HuH-7 (cell line): ENCODE measurements at regions not wholly inside any gene's neighbourhood (a gene's known extent, or its start where the extent isn't known, plus 50 kb on each side); places are given as distances from the start of the nearest gene placed in this dataset.

Source experiments
- DNase-seq: peaks from one replicate; pipeline ENCODE4 v3.0.0; 2011; ENCODE audit warnings: low spot score

DNA sequence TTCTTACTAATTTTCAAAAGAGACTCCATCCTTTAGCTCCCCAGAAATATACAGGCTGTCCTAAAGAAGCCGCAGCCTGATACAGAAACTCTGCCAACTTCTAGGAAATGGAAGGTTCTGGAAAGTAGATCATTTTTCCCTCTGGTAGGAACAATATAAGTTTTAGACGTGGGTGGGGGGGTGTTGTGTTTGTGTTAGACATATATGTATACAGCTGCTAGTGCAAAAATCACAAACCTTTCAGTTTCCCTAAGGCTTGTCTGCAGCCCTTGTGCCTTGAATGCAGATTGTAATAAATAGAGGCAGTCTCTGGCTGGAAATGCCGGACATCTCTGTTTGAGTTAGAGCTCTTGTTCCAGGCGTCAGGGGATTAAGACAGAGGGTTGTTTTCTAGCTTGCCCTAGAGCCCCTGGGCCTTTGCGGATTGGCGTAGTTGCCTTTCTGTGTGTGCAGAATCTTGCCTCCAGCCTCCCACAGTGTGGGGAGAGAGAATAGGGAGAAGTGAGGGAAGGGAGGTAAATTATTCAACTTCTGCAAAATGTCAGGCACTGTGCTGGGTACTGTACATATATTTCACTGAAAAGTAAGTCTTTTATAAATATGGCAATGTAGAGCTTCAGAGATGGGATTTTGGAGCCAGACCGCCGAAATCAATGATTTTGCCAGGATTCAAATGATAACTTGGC is 269.7 kb downstream of the PRL start:
- no peak for DNase-seq

DNA sequence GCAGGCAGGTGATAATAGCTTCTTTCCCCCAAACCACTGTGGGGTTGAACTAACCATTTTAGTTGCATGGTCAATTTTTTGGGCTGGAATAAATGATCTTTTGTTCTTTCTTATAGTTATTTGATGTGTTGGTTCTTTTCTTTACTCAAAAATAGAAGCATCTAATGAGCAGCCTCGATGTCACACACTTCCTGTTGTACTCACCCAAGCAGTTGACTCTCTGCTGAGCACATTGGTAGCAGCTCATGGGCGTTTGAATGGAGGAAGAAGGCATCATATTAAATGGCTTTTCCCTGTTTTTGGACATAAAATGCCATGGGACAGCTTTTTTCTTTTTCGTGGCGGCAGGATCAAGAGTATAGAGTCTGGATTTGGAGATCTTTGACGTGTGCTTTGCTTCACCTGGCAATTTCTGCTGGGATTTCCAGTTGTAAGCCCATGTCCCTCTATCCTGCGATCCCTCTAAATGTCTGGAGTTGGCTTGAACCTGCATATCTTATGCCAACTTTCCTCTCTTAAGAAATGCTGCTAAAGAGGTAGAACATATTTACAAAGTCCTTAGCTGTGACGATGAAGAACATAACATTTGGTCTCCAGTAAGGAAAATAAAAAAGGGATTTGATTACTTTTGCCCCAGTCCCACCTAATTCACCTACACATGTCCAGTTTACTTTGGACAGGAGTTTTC is 268.3 kb downstream of the PRL start:
- no peak for DNase-seq

GRCh38 chr6:22029171-22029570 is 267.7 kb downstream of the PRL start:
- no peak for DNase-seq

GRCh38 chr6:22030730-22031619 is 265.9 kb downstream of the PRL start:
- no peak for DNase-seq

GRCh38 chr6:22035690-22036089 is 261.1 kb downstream of the PRL start:
- DNase-seq = no peak

DNA sequence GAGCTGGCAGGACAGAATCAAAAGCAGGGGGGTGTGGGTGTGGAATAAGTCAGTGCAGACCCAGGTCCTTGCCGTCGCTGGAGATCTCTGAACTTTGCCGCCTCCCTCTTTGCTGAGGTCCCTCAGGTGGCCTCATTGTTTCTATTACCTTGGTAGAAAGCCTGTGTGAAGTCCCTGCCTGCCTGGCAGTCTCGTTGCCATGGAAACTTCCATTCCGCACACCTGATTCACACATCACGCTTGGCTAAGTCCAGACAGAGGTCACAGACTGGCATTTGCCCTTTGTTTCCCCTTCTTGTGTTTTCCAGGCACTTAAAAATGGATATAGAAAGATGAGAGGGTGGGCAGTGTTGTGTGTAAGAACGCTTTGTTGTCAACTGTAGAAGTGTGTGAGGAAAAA is 260.6 kb downstream of the PRL start:
- no peak for DNase-seq

GRCh38 chr6:22036699-22037098 is 260.1 kb downstream of the PRL start:
- DNase-seq = no peak

GRCh38 chr6:22041797-22042480 is 254.9 kb downstream of the PRL start:
- no peak for DNase-seq

- no peak for DNase-seq
Measured at GRCh38 chr6:22042706-22043105, 254.1 kb downstream of the PRL start.

GRCh38 chr6:22043284-22043962 is 253.4 kb downstream of the PRL start:
- no peak for DNase-seq

GRCh38 chr6:22045261-22045912 is 251.4 kb downstream of the PRL start:
- DNase-seq = no peak

GRCh38 chr6:22049002-22049401 is 247.8 kb downstream of the PRL start:
- no peak for DNase-seq

GRCh38 chr6:22053391-22053997 is 243.3 kb downstream of the PRL start:
- no peak for DNase-seq

GRCh38 chr6:22056398-22056797 is 240.4 kb downstream of the PRL start:
- DNase-seq = no peak

DNA sequence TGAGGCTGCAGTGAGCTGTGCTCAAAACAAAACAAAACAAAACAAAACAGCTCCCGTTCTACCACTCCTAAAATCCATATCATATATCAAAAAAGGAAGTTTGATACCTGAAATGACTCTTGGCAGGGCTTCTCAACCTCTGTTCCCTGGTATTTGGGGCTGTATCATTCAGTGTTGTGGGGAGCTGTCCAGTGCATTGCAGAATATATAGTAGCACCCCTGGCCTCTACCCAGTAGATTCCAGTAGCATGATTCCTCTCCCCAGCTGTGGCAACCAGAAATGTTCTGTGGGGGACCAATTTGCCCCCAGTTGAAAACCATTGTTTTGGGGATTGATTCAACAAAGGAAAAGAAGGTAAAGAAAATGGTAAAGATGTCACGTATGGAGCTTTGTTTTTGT is 238.9 kb downstream of the PRL start:
- no peak for DNase-seq

- no peak for DNase-seq
Measured at GRCh38 chr6:22059126-22059525, 237.7 kb downstream of the PRL start.

- no peak for DNase-seq
Measured at GRCh38 chr6:22059946-22060345, 236.9 kb downstream of the PRL start.

- no peak for DNase-seq
Measured at GRCh38 chr6:22062807-22063408, 233.9 kb downstream of the PRL start.

GRCh38 chr6:22064558-22064957 is 232.3 kb downstream of the PRL start:
- no peak for DNase-seq

DNA sequence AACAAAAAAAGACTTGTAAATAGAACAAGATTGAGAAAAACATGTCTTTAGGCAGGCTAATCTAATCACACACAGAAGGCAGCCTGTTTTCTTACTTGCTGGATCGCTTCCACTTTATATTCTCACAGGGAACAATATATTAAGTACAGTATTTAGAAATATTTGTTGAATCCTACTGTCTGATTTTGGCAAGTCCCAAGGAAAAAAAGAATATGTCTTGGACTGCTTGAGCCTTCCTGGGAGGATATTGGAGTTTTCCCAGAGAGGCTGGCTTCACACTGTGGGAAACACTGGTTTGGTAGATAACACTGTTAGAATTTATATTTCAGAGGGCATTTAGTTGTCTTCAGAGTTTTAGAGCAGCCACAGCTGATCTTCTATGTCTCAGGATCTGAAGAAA is 229.7 kb downstream of the PRL start:
- DNase-seq = no peak
